ENCODE measurements at regions not wholly inside any gene's neighbourhood (a gene's known extent, or its start where the extent isn't known, plus 50 kb on each side); places are given as distances from the start of the nearest gene placed in this dataset.

DNA sequence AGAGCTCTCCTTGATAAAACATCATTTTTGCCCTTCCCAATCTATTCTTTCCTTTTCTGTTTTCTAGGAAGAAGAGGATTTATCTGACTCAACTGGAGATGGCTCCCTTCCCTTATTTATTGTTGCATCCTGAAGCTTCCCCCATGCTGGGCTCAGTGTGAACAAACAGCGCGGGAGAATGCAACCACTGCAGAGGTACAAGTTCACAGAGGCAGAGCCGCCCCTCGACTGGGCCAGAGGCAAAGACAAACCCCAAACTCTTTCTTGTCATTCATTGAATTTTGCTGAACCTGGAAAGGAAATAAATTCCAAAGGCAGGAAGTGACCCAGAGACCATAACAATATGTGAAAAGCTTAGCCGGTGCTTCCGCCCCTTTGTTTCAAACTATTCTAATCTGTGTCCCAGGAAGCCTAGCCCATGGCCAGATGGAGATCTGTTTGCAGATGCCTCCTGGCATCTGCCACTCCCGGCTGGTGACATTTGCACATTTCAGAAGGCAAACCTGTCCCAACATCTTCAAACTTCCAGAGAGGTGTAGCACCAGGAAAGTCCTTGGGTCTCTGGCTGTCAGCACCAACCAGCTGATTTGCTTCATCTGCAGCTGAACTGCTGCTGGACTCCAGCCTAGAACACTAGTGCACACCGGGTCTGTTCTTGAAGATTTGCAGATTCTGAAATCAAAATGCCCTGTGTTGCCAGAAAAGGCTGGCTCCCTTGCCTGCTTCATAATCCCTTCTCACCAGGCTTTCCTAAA, 79.4 kb upstream of the MAP4K3 start:
- TF ChIP-seq CTCF (IDR thresholded peaks at IDR 0.05; ENCODE audit: control insufficient read depth, insufficient read depth, low read depth, low read length, missing control alignments), result no peak
- H3K4me3 ChIP-seq (ENCODE audit: control insufficient read depth, low read depth, low read length), result no peak overlapping the region
- no peak for DNase-seq (ENCODE audit: low read depth)

DNA sequence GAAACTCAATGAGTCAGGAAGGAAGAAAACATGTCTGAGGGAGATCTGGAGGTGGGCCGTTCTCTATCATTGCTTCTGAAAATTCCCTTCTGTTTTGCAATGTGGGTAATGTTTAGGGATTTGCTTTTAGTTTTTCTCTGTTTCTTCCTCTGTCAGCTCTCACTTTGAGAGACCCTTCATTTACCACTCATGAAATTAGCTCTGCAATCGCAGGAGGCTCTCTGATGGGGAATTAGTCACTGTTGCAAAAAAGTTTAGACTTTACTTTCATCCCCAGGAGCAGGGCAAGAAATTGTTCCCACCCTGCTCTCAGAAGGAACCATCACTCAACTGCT, 80.0 kb upstream of the MAP4K3 start:
- no peak overlapping the region for H3K4me3 ChIP-seq (ENCODE audit: control insufficient read depth, low read depth, low read length)
- no peak for DNase-seq (ENCODE audit: low read depth)
- TF ChIP-seq CTCF (IDR thresholded peaks at IDR 0.05; ENCODE audit: control insufficient read depth, insufficient read depth, low read depth, low read length, missing control alignments), result no peak

DNA sequence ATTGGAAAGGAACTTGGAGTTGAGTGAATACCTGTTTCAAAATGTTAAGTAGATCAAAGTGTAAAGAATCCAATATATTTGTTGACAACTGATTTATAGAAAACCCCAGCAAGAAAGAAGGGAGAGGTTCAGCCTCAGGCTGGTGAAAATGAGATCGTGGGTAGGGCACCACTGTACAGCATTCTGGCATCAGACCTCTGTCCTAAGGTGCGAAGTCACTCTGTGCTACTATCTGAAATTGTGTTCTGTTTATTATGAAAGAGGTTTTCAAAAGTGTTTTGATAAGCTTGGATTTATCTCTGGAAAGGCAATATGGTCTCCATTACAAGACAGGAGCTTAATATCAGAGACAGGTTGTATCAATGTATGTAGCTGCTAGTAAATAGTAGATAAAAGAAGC, 80.5 kb upstream of the MAP4K3 start:
- DNase-seq (ENCODE audit: low read depth), result no peak
- TF ChIP-seq CTCF (IDR thresholded peaks at IDR 0.05; ENCODE audit: control insufficient read depth, insufficient read depth, low read depth, low read length, missing control alignments), result no peak
- H3K4me3 ChIP-seq (ENCODE audit: control insufficient read depth, low read depth, low read length), result no peak overlapping the region

GRCh38 chr2:39519886-39520285, 82.8 kb upstream of the MAP4K3 start:
- no peak for TF ChIP-seq CTCF (IDR thresholded peaks at IDR 0.05; ENCODE audit: control insufficient read depth, insufficient read depth, low read depth, low read length, missing control alignments)
- DNase-seq (ENCODE audit: low read depth), result no peak
- no peak overlapping the region for H3K4me3 ChIP-seq (ENCODE audit: control insufficient read depth, low read depth, low read length)

DNA sequence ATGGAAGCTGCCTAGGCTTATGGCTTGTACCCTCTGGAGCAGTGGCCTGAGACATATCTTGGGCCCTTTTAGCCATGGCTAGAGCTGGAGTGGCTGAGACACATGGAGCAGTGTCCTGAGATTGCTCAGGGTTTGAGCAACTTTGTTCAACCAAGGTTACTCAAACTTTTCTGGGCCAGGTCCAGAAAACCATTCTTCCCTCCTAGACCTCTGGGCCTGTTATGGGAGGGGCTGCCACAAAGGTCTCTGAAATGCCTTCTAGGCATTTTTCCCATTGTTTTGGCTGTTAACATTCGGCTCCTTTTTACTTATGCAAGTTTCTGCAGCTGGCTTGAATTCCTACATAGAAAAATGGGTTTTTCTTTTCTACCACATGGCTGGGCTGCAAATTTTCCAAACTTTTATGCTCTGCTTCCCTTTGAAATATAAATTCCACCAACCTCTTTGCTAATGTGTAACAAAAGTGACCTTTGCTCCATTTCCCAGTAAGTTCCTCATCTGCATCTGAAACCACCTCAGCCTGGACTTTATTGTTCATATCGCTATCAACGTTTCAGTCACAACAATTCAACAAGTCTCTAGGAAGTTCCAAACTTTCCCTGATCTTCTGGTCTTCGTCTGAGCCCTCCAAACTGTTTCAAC, 84.9 kb upstream of the MAP4K3 start:
- H3K4me3 ChIP-seq (ENCODE audit: control insufficient read depth, low read depth, low read length), result no peak overlapping the region
- no peak for DNase-seq (ENCODE audit: low read depth)
- no peak for TF ChIP-seq CTCF (IDR thresholded peaks at IDR 0.05; ENCODE audit: control insufficient read depth, insufficient read depth, low read depth, low read length, missing control alignments)

GRCh38 chr2:39522518-39522877, 85.4 kb upstream of the MAP4K3 start:
- no peak for TF ChIP-seq CTCF (IDR thresholded peaks at IDR 0.05; ENCODE audit: control insufficient read depth, insufficient read depth, low read depth, low read length, missing control alignments)
- no peak overlapping the region for H3K4me3 ChIP-seq (ENCODE audit: control insufficient read depth, low read depth, low read length)
- DNase-seq (ENCODE audit: low read depth), result no peak

Data from AG09309 (cell line).